HCT116 (cell line): ENCODE measurements at regions not wholly inside any gene's neighbourhood (a gene's known extent, or its start where the extent isn't known, plus 50 kb on each side); places are given as distances from the start of the nearest gene placed in this dataset.

Experiments
- CEBPB ChIP-seq: IDR thresholded peaks from 2 replicates; pipeline ENCODE4 v1.6.1; 2012; ENCODE audit warnings: low read depth
- CTCF ChIP-seq, 3 experiments: fragments of 200-600 bp in 1 of 3; sonication (generic) in 1 of 3; IDR thresholded peaks in 2 of 3; conservative IDR thresholded peaks in 1 of 3; 2 replicates each; pipeline ENCODE4 v1.5.1; 2012 to 2017; ENCODE audit warnings: low read depth in 2 of 3, low read length in 2 of 3, antibody characterized with exemption in 1 of 3, borderline replicate concordance in 1 of 3, control low read depth in 1 of 3, mild to moderate bottlenecking in 1 of 3, mixed read lengths in 1 of 3, mixed run types in 1 of 3, moderate library complexity in 1 of 3; ENCODE audit not compliant: insufficient read depth in 1 of 3
- EGR1 ChIP-seq: IDR thresholded peaks from 2 replicates; pipeline ENCODE4 v1.6.1; 2012; ENCODE audit warnings: low read depth
- MAX ChIP-seq: IDR thresholded peaks from 2 replicates; pipeline ENCODE4 v1.6.1; 2012
- POLR2A ChIP-seq: IDR thresholded peaks from 2 replicates; pipeline ENCODE4 v1.7.0; 2011; ENCODE audit warnings: borderline replicate concordance; ENCODE audit not compliant: insufficient read depth, insufficient read length; ENCODE audit errors: extremely low read depth
- POLR2AphosphoS5 ChIP-seq: IDR thresholded peaks from 2 replicates; pipeline ENCODE4 v1.6.1; 2011; ENCODE audit warnings: mild to moderate bottlenecking, low read depth, low read length, moderate library complexity
- RAD21 ChIP-seq: IDR thresholded peaks from 2 replicates; pipeline ENCODE4 v1.6.1; 2012; ENCODE audit warnings: low read depth, mild to moderate bottlenecking
- SRF ChIP-seq: IDR thresholded peaks from 2 replicates; pipeline ENCODE4 v1.6.1; 2012; ENCODE audit warnings: low read depth
- TCF7L2 ChIP-seq: IDR thresholded peaks from 2 replicates; pipeline ENCODE4 v1.7.0; 2011; ENCODE audit warnings: borderline replicate concordance, inconsistent platforms; ENCODE audit not compliant: insufficient read depth, insufficient read length; ENCODE audit errors: extremely low read depth
- TF ChIP-seq, protein P1 (sequence below): IDR thresholded peaks from 2 replicates; pipeline ENCODE4 v1.6.1; 2011; ENCODE audit warnings: mild to moderate bottlenecking, low read length, moderate library complexity; ENCODE audit not compliant: insufficient replicate concordance; ENCODE audit errors: extremely low read depth

DNA sequence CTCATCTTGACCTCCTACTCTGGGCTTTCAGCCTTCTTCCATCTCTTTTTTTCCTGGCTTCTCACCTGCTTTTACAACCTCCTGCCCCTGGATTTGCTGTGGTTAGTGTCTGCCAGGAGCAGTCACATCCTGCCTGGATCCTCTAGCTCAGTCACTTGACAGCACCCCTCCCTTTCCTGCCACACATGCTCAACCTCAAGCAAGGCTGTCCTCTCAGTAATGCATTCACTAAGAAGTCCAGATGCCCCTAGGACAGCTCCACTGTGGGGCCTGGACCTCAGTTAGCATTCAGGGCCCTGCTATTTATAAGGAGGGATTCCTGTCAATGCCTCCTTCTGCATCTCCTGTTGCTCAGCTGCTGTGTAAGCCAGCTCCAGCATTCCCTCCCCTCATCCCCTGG is 275.5 kb downstream of the SMAD2 start:
- no peak for TF ChIP-seq CTCF (IDR thresholded peaks at IDR 0.05 in 2 of 3, conservative IDR thresholded peaks at IDR 0.05 in 1 of 3; ENCODE audit: borderline replicate concordance in 1 of 3, insufficient read depth in 1 of 3, low read depth in 2 of 3, low read length in 2 of 3)
- TF ChIP-seq RAD21, result no peak
- TF ChIP-seq EGR1, result no peak
- TF ChIP-seq POLR2A, result no peak
- no peak for TF ChIP-seq POLR2AphosphoS5
- TF ChIP-seq, protein P1, sequence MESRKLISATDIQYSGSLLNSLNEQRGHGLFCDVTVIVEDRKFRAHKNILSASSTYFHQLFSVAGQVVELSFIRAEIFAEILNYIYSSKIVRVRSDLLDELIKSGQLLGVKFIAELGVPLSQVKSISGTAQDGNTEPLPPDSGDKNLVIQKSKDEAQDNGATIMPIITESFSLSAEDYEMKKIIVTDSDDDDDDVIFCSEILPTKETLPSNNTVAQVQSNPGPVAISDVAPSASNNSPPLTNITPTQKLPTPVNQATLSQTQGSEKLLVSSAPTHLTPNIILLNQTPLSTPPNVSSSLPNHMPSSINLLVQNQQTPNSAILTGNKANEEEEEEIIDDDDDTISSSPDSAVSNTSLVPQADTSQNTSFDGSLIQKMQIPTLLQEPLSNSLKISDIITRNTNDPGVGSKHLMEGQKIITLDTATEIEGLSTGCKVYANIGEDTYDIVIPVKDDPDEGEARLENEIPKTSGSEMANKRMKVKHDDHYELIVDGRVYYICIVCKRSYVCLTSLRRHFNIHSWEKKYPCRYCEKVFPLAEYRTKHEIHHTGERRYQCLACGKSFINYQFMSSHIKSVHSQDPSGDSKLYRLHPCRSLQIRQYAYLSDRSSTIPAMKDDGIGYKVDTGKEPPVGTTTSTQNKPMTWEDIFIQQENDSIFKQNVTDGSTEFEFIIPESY, result no peak
- no peak for TF ChIP-seq MAX
- no peak for TF ChIP-seq SRF
- no peak for TF ChIP-seq CEBPB
- no peak for TF ChIP-seq TCF7L2
